WTC11 (cell line): ENCODE measurements at regions not wholly inside any gene's neighbourhood (a gene's known extent, or its start where the extent isn't known, plus 50 kb on each side); places are given as distances from the start of the nearest gene placed in this dataset.

Experiments
- ATF1 ChIP-seq: sonication (generic); formaldehyde crosslinking; IDR thresholded peaks from 2 replicates; pipeline ENCODE4 v1.8.1; 2023; ENCODE audit warnings: mild to moderate bottlenecking, moderate library complexity, missing genetic modification reagents
- CBFB ChIP-seq: sonication (generic); formaldehyde crosslinking; IDR thresholded peaks from 2 replicates; pipeline ENCODE4 v1.8.1; 2022; ENCODE audit warnings: mild to moderate bottlenecking, low read depth, missing genetic modification reagents
- CTCF ChIP-seq: fragments of 200-600 bp; IDR thresholded peaks from 2 replicates; pipeline ENCODE4 v1.8.0; 2022; ENCODE audit warnings: antibody characterized with exemption
- E2F5 ChIP-seq: sonication (generic); formaldehyde crosslinking; IDR thresholded peaks from 2 replicates; pipeline ENCODE4 v1.8.1; 2022; ENCODE audit warnings: mild to moderate bottlenecking, moderate library complexity, missing genetic modification reagents
- ELF4 ChIP-seq: sonication (generic); formaldehyde crosslinking; IDR thresholded peaks from 2 replicates; pipeline ENCODE4 v1.8.1; 2022; ENCODE audit warnings: low read depth, mild to moderate bottlenecking, moderate library complexity, missing genetic modification reagents
- IRF1 ChIP-seq: sonication (generic); formaldehyde crosslinking; IDR thresholded peaks from 2 replicates; pipeline ENCODE4 v1.8.0; 2023; ENCODE audit warnings: missing genetic modification reagents
- IRF2 ChIP-seq: sonication (generic); formaldehyde crosslinking; IDR thresholded peaks from 2 replicates; pipeline ENCODE4 v1.8.0; 2022; ENCODE audit warnings: low read depth, missing genetic modification reagents, borderline replicate concordance
- KAT7 ChIP-seq: sonication (generic); formaldehyde crosslinking; IDR thresholded peaks from 2 replicates; pipeline ENCODE4 v1.8.1; 2023; ENCODE audit warnings: missing genetic modification reagents, mild to moderate bottlenecking, borderline replicate concordance
- NFYB ChIP-seq: sonication (generic); formaldehyde crosslinking; conservative IDR thresholded peaks from 2 replicates; pipeline ENCODE4 v1.8.0; 2022; ENCODE audit warnings: low read depth, missing genetic modification reagents
- NR1H2 ChIP-seq: sonication (generic); formaldehyde crosslinking; IDR thresholded peaks from 2 replicates; pipeline ENCODE4 v1.9.0; 2021; ENCODE audit warnings: mild to moderate bottlenecking, moderate library complexity, missing genetic modification reagents
- NR2C2 ChIP-seq: sonication (generic); formaldehyde crosslinking; IDR thresholded peaks from 2 replicates; pipeline ENCODE4 v1.8.0; 2022; ENCODE audit warnings: mild to moderate bottlenecking, missing genetic modification reagents
- OVOL2 ChIP-seq: fragments of 250-450 bp; sonication (Bioruptor Pico); IDR thresholded peaks from 2 replicates; pipeline ENCODE4 v1.9.0; 2021; ENCODE audit warnings: mild to moderate bottlenecking, borderline replicate concordance
- RELA ChIP-seq: sonication (generic); formaldehyde crosslinking; IDR thresholded peaks from 2 replicates; pipeline ENCODE4 v1.8.1; 2022; ENCODE audit warnings: missing genetic modification reagents, mild to moderate bottlenecking, borderline replicate concordance
- SMAD4 ChIP-seq: sonication (generic); formaldehyde crosslinking; IDR thresholded peaks from 2 replicates; pipeline ENCODE4 v1.8.0; 2022; ENCODE audit warnings: mild to moderate bottlenecking, missing genetic modification reagents
- SOX15 ChIP-seq: fragments of 250-450 bp; sonication (Bioruptor Pico); IDR thresholded peaks from 2 replicates; pipeline ENCODE4 v1.9.0; 2021; ENCODE audit warnings: mild to moderate bottlenecking
- USF2 ChIP-seq: sonication (generic); formaldehyde crosslinking; IDR thresholded peaks from 2 replicates; pipeline ENCODE4 v1.8.1; 2023; ENCODE audit warnings: mild to moderate bottlenecking, missing genetic modification reagents, moderate library complexity
- ZNF121 ChIP-seq: sonication (generic); formaldehyde crosslinking; IDR thresholded peaks from 2 replicates; pipeline ENCODE4 v1.8.0; 2023; ENCODE audit warnings: missing genetic modification reagents
- ZNF281 ChIP-seq: sonication (generic); formaldehyde crosslinking; IDR thresholded peaks from 2 replicates; pipeline ENCODE4 v1.8.0; 2023; ENCODE audit warnings: mild to moderate bottlenecking, missing genetic modification reagents
- ZNF396 ChIP-seq: fragments of 250-450 bp; sonication (Bioruptor Pico); IDR thresholded peaks from 2 replicates; pipeline ENCODE4 v1.8.0; 2021; ENCODE audit warnings: mild to moderate bottlenecking, moderate library complexity, borderline replicate concordance
- TF ChIP-seq, protein P1 (sequence below): sonication (generic); formaldehyde crosslinking; IDR thresholded peaks from 2 replicates; pipeline ENCODE4 v1.8.1; 2023; ENCODE audit warnings: mild to moderate bottlenecking, missing genetic modification reagents
- TF ChIP-seq, protein P2 (sequence below): sonication (generic); formaldehyde crosslinking; IDR thresholded peaks from 2 replicates; pipeline ENCODE4 v1.8.1; 2023; ENCODE audit warnings: mild to moderate bottlenecking, missing genetic modification reagents
- TF ChIP-seq, protein P3 (sequence below): sonication (generic); formaldehyde crosslinking; IDR thresholded peaks from 2 replicates; pipeline ENCODE4 v1.8.1; 2023; ENCODE audit warnings: mild to moderate bottlenecking, missing genetic modification reagents, moderate library complexity
- TF ChIP-seq, protein P4 (sequence below): sonication (generic); formaldehyde crosslinking; IDR thresholded peaks from 2 replicates; pipeline ENCODE4 v1.8.0; 2022; ENCODE audit warnings: missing genetic modification reagents

DNA sequence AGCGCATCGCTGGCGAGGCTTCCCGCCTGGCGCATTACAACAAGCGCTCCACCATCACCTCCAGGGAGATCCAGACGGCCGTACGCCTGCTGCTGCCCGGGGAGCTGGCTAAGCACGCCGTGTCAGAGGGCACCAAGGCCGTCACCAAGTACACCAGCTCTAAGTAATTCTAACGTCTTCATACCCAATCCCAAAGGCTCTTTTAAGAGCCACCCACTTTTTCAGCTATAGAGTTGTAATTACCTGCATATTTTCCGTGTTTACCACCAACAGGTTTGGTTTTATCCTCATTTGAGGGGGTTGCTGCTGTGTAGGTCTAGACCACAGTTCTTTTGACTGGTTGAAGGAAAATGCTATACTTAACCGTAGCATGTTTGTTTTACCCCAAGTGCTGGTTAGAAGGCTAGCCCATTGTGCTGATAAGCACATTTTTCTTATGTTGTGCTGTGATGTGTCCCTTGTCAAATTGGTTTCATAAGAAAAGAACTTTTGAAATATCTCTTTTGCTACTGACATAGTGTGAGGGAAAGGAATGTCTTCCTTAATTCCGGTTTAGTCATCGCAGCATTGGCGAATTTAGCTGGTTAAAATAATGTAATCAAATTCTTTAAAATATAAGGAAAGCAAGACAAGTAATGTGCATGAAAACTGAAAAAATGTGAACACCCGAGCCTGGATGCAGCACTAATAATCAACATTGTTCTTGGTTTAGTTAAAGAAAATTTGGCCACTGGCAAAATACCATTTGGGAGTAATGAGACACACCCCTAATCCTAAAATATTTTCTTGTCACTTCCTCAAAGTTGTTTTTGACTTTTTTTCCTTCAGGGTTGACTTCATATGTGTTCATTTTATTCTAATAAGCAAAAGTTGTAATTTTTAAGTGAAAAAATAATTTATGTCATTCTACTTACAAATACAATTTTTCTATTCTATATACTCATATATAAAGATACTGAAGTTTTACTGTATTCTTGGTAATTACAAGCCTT, 112.8 kb downstream of the HFE start (continued):
- TF ChIP-seq, protein P1, sequence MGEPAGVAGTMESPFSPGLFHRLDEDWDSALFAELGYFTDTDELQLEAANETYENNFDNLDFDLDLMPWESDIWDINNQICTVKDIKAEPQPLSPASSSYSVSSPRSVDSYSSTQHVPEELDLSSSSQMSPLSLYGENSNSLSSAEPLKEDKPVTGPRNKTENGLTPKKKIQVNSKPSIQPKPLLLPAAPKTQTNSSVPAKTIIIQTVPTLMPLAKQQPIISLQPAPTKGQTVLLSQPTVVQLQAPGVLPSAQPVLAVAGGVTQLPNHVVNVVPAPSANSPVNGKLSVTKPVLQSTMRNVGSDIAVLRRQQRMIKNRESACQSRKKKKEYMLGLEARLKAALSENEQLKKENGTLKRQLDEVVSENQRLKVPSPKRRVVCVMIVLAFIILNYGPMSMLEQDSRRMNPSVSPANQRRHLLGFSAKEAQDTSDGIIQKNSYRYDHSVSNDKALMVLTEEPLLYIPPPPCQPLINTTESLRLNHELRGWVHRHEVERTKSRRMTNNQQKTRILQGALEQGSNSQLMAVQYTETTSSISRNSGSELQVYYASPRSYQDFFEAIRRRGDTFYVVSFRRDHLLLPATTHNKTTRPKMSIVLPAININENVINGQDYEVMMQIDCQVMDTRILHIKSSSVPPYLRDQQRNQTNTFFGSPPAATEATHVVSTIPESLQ = no peak
- TF ChIP-seq ZNF396 (CRISPR knock-in tag) (no peak), CBFB (CRISPR knock-in tag) (no peak), CTCF (no peak), E2F5 (CRISPR knock-in tag) (no peak), USF2 (CRISPR knock-in tag) (no peak), ELF4 (no peak), ZNF281 (CRISPR knock-in tag) (no peak), OVOL2 (CRISPR knock-in tag) (no peak), ZNF121 (no peak), SOX15 (CRISPR knock-in tag) (no peak), RELA (CRISPR knock-in tag) (no peak), KAT7 (CRISPR knock-in tag) (peak; percentile 38; the same call in 1 of the 2 replicates), ATF1 (CRISPR knock-in tag) (no peak), NR1H2 (no peak), NFYB (CRISPR knock-in tag) (no peak), IRF2 (CRISPR knock-in tag) (no peak), IRF1 (CRISPR knock-in tag) (no peak), SMAD4 (CRISPR knock-in tag) (no peak), NR2C2 (CRISPR knock-in tag) (no peak)
- TF ChIP-seq, protein P2, sequence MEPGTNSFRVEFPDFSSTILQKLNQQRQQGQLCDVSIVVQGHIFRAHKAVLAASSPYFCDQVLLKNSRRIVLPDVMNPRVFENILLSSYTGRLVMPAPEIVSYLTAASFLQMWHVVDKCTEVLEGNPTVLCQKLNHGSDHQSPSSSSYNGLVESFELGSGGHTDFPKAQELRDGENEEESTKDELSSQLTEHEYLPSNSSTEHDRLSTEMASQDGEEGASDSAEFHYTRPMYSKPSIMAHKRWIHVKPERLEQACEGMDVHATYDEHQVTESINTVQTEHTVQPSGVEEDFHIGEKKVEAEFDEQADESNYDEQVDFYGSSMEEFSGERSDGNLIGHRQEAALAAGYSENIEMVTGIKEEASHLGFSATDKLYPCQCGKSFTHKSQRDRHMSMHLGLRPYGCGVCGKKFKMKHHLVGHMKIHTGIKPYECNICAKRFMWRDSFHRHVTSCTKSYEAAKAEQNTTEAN (CRISPR knock-in tag) = no peak
- TF ChIP-seq, protein P3, sequence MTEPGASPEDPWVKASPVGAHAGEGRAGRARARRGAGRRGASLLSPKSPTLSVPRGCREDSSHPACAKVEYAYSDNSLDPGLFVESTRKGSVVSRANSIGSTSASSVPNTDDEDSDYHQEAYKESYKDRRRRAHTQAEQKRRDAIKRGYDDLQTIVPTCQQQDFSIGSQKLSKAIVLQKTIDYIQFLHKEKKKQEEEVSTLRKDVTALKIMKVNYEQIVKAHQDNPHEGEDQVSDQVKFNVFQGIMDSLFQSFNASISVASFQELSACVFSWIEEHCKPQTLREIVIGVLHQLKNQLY (CRISPR knock-in tag) = no peak
- TF ChIP-seq, protein P4, sequence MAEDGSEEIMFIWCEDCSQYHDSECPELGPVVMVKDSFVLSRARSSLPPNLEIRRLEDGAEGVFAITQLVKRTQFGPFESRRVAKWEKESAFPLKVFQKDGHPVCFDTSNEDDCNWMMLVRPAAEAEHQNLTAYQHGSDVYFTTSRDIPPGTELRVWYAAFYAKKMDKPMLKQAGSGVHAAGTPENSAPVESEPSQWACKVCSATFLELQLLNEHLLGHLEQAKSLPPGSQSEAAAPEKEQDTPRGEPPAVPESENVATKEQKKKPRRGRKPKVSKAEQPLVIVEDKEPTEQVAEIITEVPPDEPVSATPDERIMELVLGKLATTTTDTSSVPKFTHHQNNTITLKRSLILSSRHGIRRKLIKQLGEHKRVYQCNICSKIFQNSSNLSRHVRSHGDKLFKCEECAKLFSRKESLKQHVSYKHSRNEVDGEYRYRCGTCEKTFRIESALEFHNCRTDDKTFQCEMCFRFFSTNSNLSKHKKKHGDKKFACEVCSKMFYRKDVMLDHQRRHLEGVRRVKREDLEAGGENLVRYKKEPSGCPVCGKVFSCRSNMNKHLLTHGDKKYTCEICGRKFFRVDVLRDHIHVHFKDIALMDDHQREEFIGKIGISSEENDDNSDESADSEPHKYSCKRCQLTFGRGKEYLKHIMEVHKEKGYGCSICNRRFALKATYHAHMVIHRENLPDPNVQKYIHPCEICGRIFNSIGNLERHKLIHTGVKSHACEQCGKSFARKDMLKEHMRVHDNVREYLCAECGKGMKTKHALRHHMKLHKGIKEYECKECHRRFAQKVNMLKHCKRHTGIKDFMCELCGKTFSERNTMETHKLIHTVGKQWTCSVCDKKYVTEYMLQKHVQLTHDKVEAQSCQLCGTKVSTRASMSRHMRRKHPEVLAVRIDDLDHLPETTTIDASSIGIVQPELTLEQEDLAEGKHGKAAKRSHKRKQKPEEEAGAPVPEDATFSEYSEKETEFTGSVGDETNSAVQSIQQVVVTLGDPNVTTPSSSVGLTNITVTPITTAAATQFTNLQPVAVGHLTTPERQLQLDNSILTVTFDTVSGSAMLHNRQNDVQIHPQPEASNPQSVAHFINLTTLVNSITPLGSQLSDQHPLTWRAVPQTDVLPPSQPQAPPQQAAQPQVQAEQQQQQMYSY (CRISPR knock-in tag) = no peak
